B cell (primary cell): ENCODE measurements at regions not wholly inside any gene's neighbourhood (a gene's known extent, or its start where the extent isn't known, plus 50 kb on each side); places are given as distances from the start of the nearest gene placed in this dataset.

Experiments
- ATAC-seq: fragments of 200-7000 bp; cut with Tn5 transposase; one replicate; pipeline ENCODE4 v1.10.0; 2021; ENCODE audit warnings: low read depth, mild to moderate bottlenecking, moderate number of reproducible peaks, moderate library complexity
- CTCF ChIA-PET: fragments of 350-600 bp; sonication (Branson Sonifier 250); formaldehyde crosslinking; loops from one replicate; lab custom pipeline; 2021; ENCODE audit warnings: antibody characterized with exemption, inconsistent platforms; lab: Charles Lee
- POLR2A ChIA-PET: fragments of 350-600 bp; sonication (Branson Sonifier 250); formaldehyde crosslinking; loops from one replicate; lab custom pipeline; 2021; ENCODE audit warnings: antibody characterized with exemption; lab: Charles Lee
- DNase-seq: peaks from one replicate; pipeline ENCODE4 v3.0.0; 2013
- H2AFZ ChIP-seq: 2 replicates; pipeline ENCODE4 v1.6.1; 2012; ENCODE audit warnings: mild to moderate bottlenecking, low read depth, low read length; ENCODE audit not compliant: insufficient read depth, poor library complexity, severe bottlenecking
- H3K27ac ChIP-seq, 2 donors: 1 replicate in 1 of 2; 2 replicates in 1 of 2; pipeline ENCODE4 v1.5.1; 2012 to 2013; ENCODE audit warnings: low read length in 2 of 2, mild to moderate bottlenecking in 2 of 2, moderate library complexity in 1 of 2
- H3K27me3 ChIP-seq, 4 experiments: fragments of 200-600 bp in 1 of 4; sonication (generic) in 1 of 4; replicated peaks in 1 of 4; 1 replicate in 2 of 4; 2 replicates in 2 of 4; pipeline versions ENCODE4 v1.6.1 to v1.7.0; 2013 to 2016; ENCODE audit warnings: low read length in 3 of 4, mild to moderate bottlenecking in 2 of 4, mixed read lengths in 1 of 4, moderate library complexity in 1 of 4; ENCODE audit not compliant: insufficient read depth in 4 of 4, control insufficient read depth in 3 of 4; ENCODE audit errors: control extremely low read depth in 1 of 4
- H3K36me3 ChIP-seq, 2 experiments: replicated peaks in 1 of 2; 1 replicate in 1 of 2; 2 replicates in 1 of 2; pipeline versions ENCODE4 v1.6.1 to v1.7.1; 2013; ENCODE audit warnings: low read length in 1 of 2; ENCODE audit not compliant: insufficient read depth in 2 of 2, control insufficient read depth in 1 of 2; ENCODE audit errors: control extremely low read depth in 1 of 2, extremely low read depth in 1 of 2
- H3K4me1 ChIP-seq, 2 donors: fragments of 200-600 bp in 1 of 2; sonication (generic) in 1 of 2; 1 replicate in 1 of 2; 2 replicates in 1 of 2; pipeline versions ENCODE4 v1.5.1 to v1.6.1; 2013 to 2017; ENCODE audit warnings: low read length in 2 of 2; ENCODE audit not compliant: control insufficient read depth in 2 of 2, insufficient read depth in 2 of 2
- H3K4me2 ChIP-seq: replicated peaks from 2 replicates; pipeline ENCODE3; 2012; ENCODE audit warnings: mild to moderate bottlenecking, low read depth, low read length; ENCODE audit not compliant: poor library complexity, severe bottlenecking
- H3K4me3 ChIP-seq, 5 experiments: fragments of 200-600 bp in 1 of 5; sonication (generic) in 1 of 5; 1 replicate in 3 of 5; 2 replicates in 2 of 5; pipeline versions ENCODE4 v1.5.1 to v1.7.0; 2011 to 2016; ENCODE audit warnings: low read length in 4 of 5, mild to moderate bottlenecking in 4 of 5, low read depth in 2 of 5, control low read depth in 1 of 5, moderate library complexity in 1 of 5; ENCODE audit not compliant: insufficient read depth in 1 of 5; ENCODE audit errors: control extremely low read depth in 1 of 5, extremely low read depth in 1 of 5
- H3K79me2 ChIP-seq: fragments of 200-600 bp; sonication (generic); one replicate; pipeline ENCODE4 v1.6.0; 2016; ENCODE audit warnings: low read length; ENCODE audit not compliant: control insufficient read depth, insufficient read depth
- H3K9ac ChIP-seq: fragments of 200-600 bp; sonication (generic); 2 replicates; pipeline ENCODE4 v1.6.1; 2017; ENCODE audit warnings: mild to moderate bottlenecking, low read length, moderate library complexity
- H3K9me3 ChIP-seq, 3 donors: one replicate each; pipeline versions ENCODE4 v1.6.1 to v1.7.1; 2013; ENCODE audit warnings: low read length in 2 of 3; ENCODE audit not compliant: control insufficient read depth in 2 of 3, insufficient read depth in 1 of 3; ENCODE audit errors: control extremely low read depth in 1 of 3
- H4K20me1 ChIP-seq: 2 replicates; pipeline ENCODE4 v1.6.0; 2012; ENCODE audit warnings: mild to moderate bottlenecking, low read length; ENCODE audit not compliant: insufficient read depth, control insufficient read depth, poor library complexity, severe bottlenecking
- H3K27ac Mint-ChIP-seq: one replicate; pipeline ENCODE4 v1.8.0; 2021; ENCODE audit warnings: mixed read lengths
- H3K27me3 Mint-ChIP-seq: one replicate; pipeline ENCODE4 v1.8.0; 2021; ENCODE audit warnings: mixed read lengths
- H3K4me1 Mint-ChIP-seq: one replicate; pipeline ENCODE4 v1.8.0; 2021; ENCODE audit warnings: mixed read lengths
- H3K4me3 Mint-ChIP-seq: one replicate; pipeline ENCODE4 v1.8.0; 2021; ENCODE audit warnings: mixed read lengths
- H3K9me3 Mint-ChIP-seq: one replicate; pipeline ENCODE4 v1.8.0; 2022; ENCODE audit warnings: mixed read lengths; ENCODE audit not compliant: insufficient read depth
- CTCF ChIP-seq: fragments of 200-600 bp; IDR thresholded peaks from one replicate; pipeline ENCODE4 v1.8.0; 2022; ENCODE audit warnings: antibody characterized with exemption, mild to moderate bottlenecking
- EZH2 ChIP-seq: IDR thresholded peaks from 2 replicates; pipeline ENCODE4 v1.6.1; 2012; ENCODE audit warnings: borderline replicate concordance, low read depth, mild to moderate bottlenecking, moderate library complexity, low read length; ENCODE audit not compliant: insufficient read depth, poor library complexity, severe bottlenecking
- WGBS: methylation state at CpG from one replicate; pipeline ENCODE4 v1.1.5; 2013; ENCODE audit warnings: missing lambda C conversion rate; ENCODE audit not compliant: insufficient coverage; 5-methylcytosine and 5-hydroxymethylcytosine counted together
- intact Hi-C: fragments of 100-400 bp; cut with micrococcal nuclease; formaldehyde crosslinking; loops from one replicate; pipeline ENCODE4 v1.10.0; 2022

GRCh38 chr5:125634216-125634835 lies 788.9 kb upstream of the GRAMD2B start:
- no CpG with 5 or more reads among the region's 1 CpG for WGBS
- Mint-ChIP-seq H3K27ac (no peak overlapping the region), H3K4me3 (no peak overlapping the region), H3K9me3 (no peaks in the 10 kb centered on the region), H3K27me3 (peaks cover 3% of the 10 kb centered on the region), H3K4me1 (no peaks in the 10 kb centered on the region)
- ATAC-seq (no peak), DNase-seq (no peak)
- H3K36me3 ChIP-seq = no peaks in the 10 kb centered on the region
- CTCF ChIA-PET = no interaction called here
- H3K4me2 ChIP-seq = no peak overlapping the region
- H3K27me3 ChIP-seq = peaks cover 0 to 2% (median 0%) of the 10 kb centered on the region in 4 experiments
- POLR2A ChIA-PET = no interaction called here
- H3K9ac ChIP-seq = no peak overlapping the region
- H3K9me3 ChIP-seq = no peaks in the 10 kb centered on the region
- no peak overlapping the region for H2AFZ ChIP-seq
- no peaks in the 10 kb centered on the region for H4K20me1 ChIP-seq
- no peak overlapping the region for H3K27ac ChIP-seq
- no peak overlapping the region for H3K4me3 ChIP-seq
- no peaks in the 10 kb centered on the region for H3K4me1 ChIP-seq
- intact Hi-C loops = no loop called here
- no peaks in the 10 kb centered on the region for H3K79me2 ChIP-seq
- TF ChIP-seq EZH2 = no peak
- no peak for TF ChIP-seq CTCF

GRCh38 chr5:125639858-125640257 lies 783.4 kb upstream of the GRAMD2B start:
- Histone ChIP-seq H3K36me3 (no peaks in the 10 kb centered on the region), H3K4me2 (no peak overlapping the region), H3K27me3 (no peaks in the 10 kb centered on the region), H3K4me3 (no peak overlapping the region), H3K9me3 (peaks cover 2 to 4% (median 3%) of the 10 kb centered on the region in 3 donors), H2AFZ (no peak overlapping the region), H3K9ac (no peak overlapping the region), H3K27ac (no peak overlapping the region), H4K20me1 (no peaks in the 10 kb centered on the region), H3K4me1 (no peaks in the 10 kb centered on the region), H3K79me2 (no peaks in the 10 kb centered on the region)
- Mint-ChIP-seq H3K27ac (no peak overlapping the region), H3K4me3 (no peak overlapping the region), H3K27me3 (no peaks in the 10 kb centered on the region), H3K4me1 (no peaks in the 10 kb centered on the region), H3K9me3 (peaks cover 12% of the 10 kb centered on the region)
- no peak for DNase-seq
- CTCF ChIA-PET = no interaction called here
- intact Hi-C loops = no loop called here
- WGBS = 100% methylated on average over 1 of the region's 2 CpGs
- POLR2A ChIA-PET = no interaction called here
- no peak for ATAC-seq
- TF ChIP-seq EZH2 (no peak), CTCF (no peak)
